Smooth muscle cell (in vitro differentiated cells): ENCODE measurements at regions not wholly inside any gene's neighbourhood (a gene's known extent, or its start where the extent isn't known, plus 50 kb on each side); places are given as distances from the start of the nearest gene placed in this dataset.

Source experiments
- DNase-seq: peaks from one replicate; lab custom pipeline; 2025; ENCODE audit not compliant: unreplicated experiment; lab: John Stamatoyannopoulos, UW
- H2AFZ ChIP-seq: fragments of 200-600 bp; sonication (generic); 2 replicates; pipeline ENCODE4 v1.6.0; 2016; ENCODE audit warnings: antibody characterized with exemption, low read depth, mild to moderate bottlenecking
- H3F3A ChIP-seq: fragments of 200-600 bp; sonication (generic); 2 replicates; pipeline ENCODE4 v1.6.0; 2017; ENCODE audit warnings: antibody characterized with exemption, low read depth
- H3K27ac ChIP-seq: fragments of 200-600 bp; sonication (generic); 2 replicates; pipeline ENCODE4 v1.5.1; 2016; ENCODE audit warnings: low read depth, mild to moderate bottlenecking
- H3K27me3 ChIP-seq: fragments of 200-600 bp; sonication (generic); 2 replicates; pipeline ENCODE4 v1.6.1; 2016; ENCODE audit warnings: low read depth, mild to moderate bottlenecking
- H3K36me3 ChIP-seq: fragments of 200-600 bp; sonication (generic); 2 replicates; pipeline ENCODE4 v1.5.1; 2016; ENCODE audit warnings: low read depth
- H3K4me1 ChIP-seq: fragments of 200-600 bp; sonication (generic); 2 replicates; pipeline ENCODE4 v1.5.1; 2016; ENCODE audit warnings: low read depth
- H3K4me2 ChIP-seq: fragments of 200-600 bp; sonication (generic); 2 replicates; pipeline ENCODE4 v1.6.0; 2016; ENCODE audit warnings: mild to moderate bottlenecking
- H3K4me3 ChIP-seq: fragments of 200-600 bp; sonication (generic); 2 replicates; pipeline ENCODE4 v1.5.1; 2016; ENCODE audit warnings: mild to moderate bottlenecking
- H3K79me2 ChIP-seq: fragments of 200-600 bp; sonication (generic); 2 replicates; pipeline ENCODE4 v1.6.0; 2016; ENCODE audit warnings: low read depth, mild to moderate bottlenecking
- H3K9ac ChIP-seq: fragments of 200-600 bp; sonication (generic); 2 replicates; pipeline ENCODE4 v1.6.0; 2016; ENCODE audit warnings: low read depth
- H3K9me3 ChIP-seq: fragments of 200-600 bp; sonication (generic); replicated peaks from 2 replicates; pipeline ENCODE4 v1.5.1; 2016; ENCODE audit warnings: low read depth
- H4K20me1 ChIP-seq: fragments of 200-600 bp; sonication (generic); 2 replicates; pipeline ENCODE4 v1.6.0; 2016; ENCODE audit warnings: low read depth
- WGBS: methylation state at CpG from one replicate; pipeline ENCODE4 v1.1.7; 2016; ENCODE audit warnings: low lambda C conversion rate; 5-methylcytosine and 5-hydroxymethylcytosine counted together
- TF ChIP-seq, protein P1 (sequence below): fragments of 200-600 bp; sonication (generic); IDR thresholded peaks from 2 replicates; pipeline ENCODE4 v1.5.1; 2017; ENCODE audit warnings: borderline replicate concordance, mild to moderate bottlenecking, antibody characterized with exemption; ENCODE audit not compliant: insufficient read depth, poor library complexity, severe bottlenecking

DNA sequence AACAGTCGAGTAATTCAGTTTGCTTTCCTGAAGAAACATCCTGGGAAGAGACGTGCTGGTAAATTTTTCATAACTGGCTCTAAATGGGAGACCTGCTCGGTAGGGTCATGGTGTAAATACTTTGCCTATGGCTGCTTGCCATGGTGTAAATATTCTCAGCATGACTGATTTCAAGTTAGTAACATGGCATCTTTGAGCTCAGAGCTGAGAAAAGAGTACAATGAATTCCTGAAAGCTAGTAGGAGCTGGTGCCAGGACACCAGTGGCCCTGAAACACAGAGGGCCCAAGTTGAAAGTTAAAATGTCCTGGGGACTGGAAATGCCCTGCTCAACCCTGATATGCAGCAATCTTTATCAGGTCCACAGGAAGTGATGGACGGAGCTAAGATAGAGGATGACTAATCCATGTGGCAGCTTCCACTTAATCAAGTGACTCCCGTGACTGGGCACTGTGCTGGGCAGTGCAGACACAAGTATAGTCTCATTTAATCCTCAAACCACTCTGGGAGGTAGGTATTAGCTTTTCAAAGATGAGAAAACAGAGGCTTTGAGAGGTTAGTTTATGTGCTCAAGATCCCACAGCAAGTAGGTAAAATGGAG is 130.1 kb upstream of the ADAMTS18 start:
- Histone ChIP-seq H3K9me3 (no peaks in the 10 kb centered on the region), H3K27ac (no peak overlapping the region), H3K4me1 (no peaks in the 10 kb centered on the region), H3K79me2 (no peaks in the 10 kb centered on the region), H4K20me1 (no peaks in the 10 kb centered on the region), H2AFZ (no peak overlapping the region), H3K4me3 (no peak overlapping the region), H3K4me2 (no peak overlapping the region), H3K36me3 (no peaks in the 10 kb centered on the region), H3F3A (no peaks in the 10 kb centered on the region), H3K27me3 (no peaks in the 10 kb centered on the region), H3K9ac (no peak overlapping the region)
- DNase-seq: no peak
- 59% methylated on average over 5 of the region's 5 CpGs for WGBS
- TF ChIP-seq, protein P1, sequence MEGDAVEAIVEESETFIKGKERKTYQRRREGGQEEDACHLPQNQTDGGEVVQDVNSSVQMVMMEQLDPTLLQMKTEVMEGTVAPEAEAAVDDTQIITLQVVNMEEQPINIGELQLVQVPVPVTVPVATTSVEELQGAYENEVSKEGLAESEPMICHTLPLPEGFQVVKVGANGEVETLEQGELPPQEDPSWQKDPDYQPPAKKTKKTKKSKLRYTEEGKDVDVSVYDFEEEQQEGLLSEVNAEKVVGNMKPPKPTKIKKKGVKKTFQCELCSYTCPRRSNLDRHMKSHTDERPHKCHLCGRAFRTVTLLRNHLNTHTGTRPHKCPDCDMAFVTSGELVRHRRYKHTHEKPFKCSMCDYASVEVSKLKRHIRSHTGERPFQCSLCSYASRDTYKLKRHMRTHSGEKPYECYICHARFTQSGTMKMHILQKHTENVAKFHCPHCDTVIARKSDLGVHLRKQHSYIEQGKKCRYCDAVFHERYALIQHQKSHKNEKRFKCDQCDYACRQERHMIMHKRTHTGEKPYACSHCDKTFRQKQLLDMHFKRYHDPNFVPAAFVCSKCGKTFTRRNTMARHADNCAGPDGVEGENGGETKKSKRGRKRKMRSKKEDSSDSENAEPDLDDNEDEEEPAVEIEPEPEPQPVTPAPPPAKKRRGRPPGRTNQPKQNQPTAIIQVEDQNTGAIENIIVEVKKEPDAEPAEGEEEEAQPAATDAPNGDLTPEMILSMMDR: no peak

DNA sequence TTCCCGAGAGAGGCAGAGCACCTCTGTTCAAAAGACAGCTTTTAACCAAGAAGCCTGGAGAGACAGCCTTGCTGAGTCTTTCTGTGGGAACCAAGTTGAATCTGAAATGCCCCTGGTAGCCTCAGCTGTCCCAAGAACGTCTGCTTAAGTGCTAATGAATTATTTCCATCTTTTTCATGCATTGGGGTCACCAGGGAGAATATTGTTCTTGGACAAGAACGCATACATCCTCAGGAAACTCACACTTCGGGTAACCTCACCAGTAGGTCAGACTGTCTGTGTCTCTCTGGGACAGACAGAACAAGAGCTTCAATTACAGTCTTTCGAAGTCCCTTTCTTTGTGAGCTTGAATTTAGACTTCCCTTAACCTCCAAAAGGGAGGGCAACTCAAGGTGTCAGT is 134.6 kb upstream of the ADAMTS18 start:
- TF ChIP-seq, protein P1: no peak
- Histone ChIP-seq H3K4me1 (no peaks in the 10 kb centered on the region), H3K4me3 (no peak overlapping the region), H4K20me1 (no peaks in the 10 kb centered on the region), H3K9me3 (no peaks in the 10 kb centered on the region), H3K36me3 (no peaks in the 10 kb centered on the region), H3K27ac (no peak overlapping the region), H3F3A (no peaks in the 10 kb centered on the region), H2AFZ (no peak overlapping the region), H3K79me2 (no peaks in the 10 kb centered on the region), H3K9ac (no peak overlapping the region), H3K4me2 (no peak overlapping the region), H3K27me3 (no peaks in the 10 kb centered on the region)
- DNase-seq: no peak
- 51% methylated on average over 5 of the region's 5 CpGs for WGBS

GRCh38 chr16:77570574-77570973 is 135.7 kb upstream of the ADAMTS18 start:
- no peak overlapping the region for H3K27ac ChIP-seq
- H3K27me3 ChIP-seq: no peaks in the 10 kb centered on the region
- TF ChIP-seq, protein P1: no peak
- DNase-seq: no peak
- no peaks in the 10 kb centered on the region for H3K9me3 ChIP-seq
- no peaks in the 10 kb centered on the region for H3K4me1 ChIP-seq
- H4K20me1 ChIP-seq: no peaks in the 10 kb centered on the region
- H3K4me3 ChIP-seq: no peak overlapping the region
- no peak overlapping the region for H3K9ac ChIP-seq
- no peaks in the 10 kb centered on the region for H3K79me2 ChIP-seq
- H2AFZ ChIP-seq: no peak overlapping the region
- no peak overlapping the region for H3K4me2 ChIP-seq
- H3K36me3 ChIP-seq: no peaks in the 10 kb centered on the region
- H3F3A ChIP-seq: no peaks in the 10 kb centered on the region
- 81% methylated on average over 1 of the region's 1 CpG for WGBS
